Tibial nerve (tissue), 4 donors: ENCODE measurements at regions not wholly inside any gene's neighbourhood (a gene's known extent, or its start where the extent isn't known, plus 50 kb on each side); places are given as distances from the start of the nearest gene placed in this dataset.

ENCODE experiments used
- DNase-seq, 2 donors: peaks; one replicate each; pipeline ENCODE4 v3.0.0-alpha.2; 2019; ENCODE audit warnings: low spot score in 2 of 2
- H3K27ac ChIP-seq, 4 donors: fragments of 200-600 bp; sonication (generic) in 3 of 4; one replicate each; pipeline ENCODE4 v1.5.1; 2017 to 2019; ENCODE audit warnings: mild to moderate bottlenecking in 1 of 4
- H3K27me3 ChIP-seq, 2 donors: fragments of 200-600 bp; sonication (generic) in 1 of 2; one replicate each; pipeline versions ENCODE4 v1.5.1 to v1.6.0; 2017 to 2019
- H3K36me3 ChIP-seq, 3 donors: fragments of 200-600 bp; sonication (generic); one replicate each; pipeline ENCODE4 v1.5.1; 2018 to 2019
- H3K4me1 ChIP-seq, 4 donors: fragments of 200-600 bp; sonication (generic) in 3 of 4; one replicate each; pipeline ENCODE4 v1.5.1; 2017 to 2019
- H3K4me3 ChIP-seq, 4 donors: fragments of 200-600 bp; sonication (generic) in 3 of 4; one replicate each; pipeline ENCODE4 v1.5.1; 2017 to 2019; ENCODE audit warnings: mild to moderate bottlenecking in 1 of 4, moderate library complexity in 1 of 4
- H3K9me3 ChIP-seq, 4 donors: fragments of 200-600 bp; sonication (generic) in 3 of 4; one replicate each; pipeline ENCODE4 v1.5.1; 2017 to 2019
- CTCF ChIP-seq, 5 experiments: fragments of 200-600 bp in 3 of 5; fragments of 450-650 bp in 2 of 5; sonication (generic) in 3 of 5; IDR thresholded peaks; one replicate each; pipeline ENCODE4 v1.5.1; 2016 to 2019; ENCODE audit warnings: antibody characterized with exemption in 5 of 5, mild to moderate bottlenecking in 3 of 5, moderate library complexity in 2 of 5
- EP300 ChIP-seq, 2 donors: sonication (generic); formaldehyde crosslinking; IDR thresholded peaks; one replicate each; pipeline ENCODE4 v1.6.1; 2017; ENCODE audit warnings: antibody characterized with exemption in 2 of 2, mild to moderate bottlenecking in 1 of 2
- POLR2A ChIP-seq, 2 donors: fragments of 450-650 bp; IDR thresholded peaks; one replicate each; pipeline ENCODE4 v1.6.1; 2017; ENCODE audit warnings: antibody characterized with exemption in 2 of 2, mild to moderate bottlenecking in 2 of 2, moderate library complexity in 2 of 2
- WGBS, 2 donors: methylation state at CpG; one replicate each; pipeline ENCODE4 v1.1.5; 2018; 5-methylcytosine and 5-hydroxymethylcytosine counted together

- TF ChIP-seq POLR2A (IDR thresholded peaks at IDR 0.05) (no peak), CTCF (IDR thresholded peaks at IDR 0.05) (peak in 3 of 5 experiments; percentile 8 to 37 (median 33)), EP300 (IDR thresholded peaks at IDR 0.05) (no peak)
- no peaks in the 10 kb centered on the region for H3K36me3 ChIP-seq
- H3K27me3 ChIP-seq = no peaks in the 10 kb centered on the region
- WGBS, 2 donors = 76 to 80% methylated on average over 5 of the region's 5 CpGs
- no peak overlapping the region for H3K4me3 ChIP-seq
- H3K4me1 ChIP-seq = peaks cover 0 to 38% (median 21%) of the 10 kb centered on the region in 4 donors
- H3K9me3 ChIP-seq = no peaks in the 10 kb centered on the region
- DNase-seq = no peak
- no peak overlapping the region for H3K27ac ChIP-seq
Observed at GRCh38 chr15:62549345-62549970, 384.4 kb upstream of the C2CD4B start.

GRCh38 chr15:62550106-62550505 is 385.0 kb upstream of the C2CD4B start:
- Histone ChIP-seq H3K4me3 (no peak overlapping the region), H3K4me1 (peaks cover 0 to 32% (median 18%) of the 10 kb centered on the region in 4 donors), H3K9me3 (no peaks in the 10 kb centered on the region), H3K36me3 (no peaks in the 10 kb centered on the region), H3K27me3 (no peaks in the 10 kb centered on the region), H3K27ac (no peak overlapping the region)
- TF ChIP-seq POLR2A (IDR thresholded peaks at IDR 0.05) (no peak), CTCF (IDR thresholded peaks at IDR 0.05) (no peak), EP300 (IDR thresholded peaks at IDR 0.05) (no peak)
- WGBS, 2 donors = 57 to 67% methylated on average over 3 of the region's 3 CpGs
- DNase-seq = no peak

GRCh38 chr15:62552444-62552843 is 387.4 kb upstream of the C2CD4B start:
- Histone ChIP-seq H3K9me3 (no peaks in the 10 kb centered on the region), H3K27me3 (no peaks in the 10 kb centered on the region), H3K4me1 (peaks cover 0 to 8% (median 0%) of the 10 kb centered on the region in 4 donors), H3K27ac (no peak overlapping the region), H3K36me3 (no peaks in the 10 kb centered on the region), H3K4me3 (no peak overlapping the region)
- TF ChIP-seq EP300 (IDR thresholded peaks at IDR 0.05) (no peak), POLR2A (IDR thresholded peaks at IDR 0.05) (no peak), CTCF (IDR thresholded peaks at IDR 0.05) (no peak)
- no peak for DNase-seq

GRCh38 chr15:62553911-62554563 is 389.0 kb upstream of the C2CD4B start:
- DNase-seq = no peak
- no peaks in the 10 kb centered on the region for H3K36me3 ChIP-seq
- TF ChIP-seq CTCF (IDR thresholded peaks at IDR 0.05) (no peak), POLR2A (IDR thresholded peaks at IDR 0.05) (no peak), EP300 (IDR thresholded peaks at IDR 0.05) (no peak)
- no peak overlapping the region for H3K4me3 ChIP-seq
- WGBS, 2 donors = 79 to 82% methylated on average over 2 of the region's 2 CpGs
- no peaks in the 10 kb centered on the region for H3K27me3 ChIP-seq
- H3K27ac ChIP-seq = no peak overlapping the region
- H3K9me3 ChIP-seq = no peaks in the 10 kb centered on the region
- H3K4me1 ChIP-seq = peaks cover 0 to 18% (median 0%) of the 10 kb centered on the region in 4 donors

GRCh38 chr15:62558640-62559380 is 393.7 kb upstream of the C2CD4B start:
- no peak overlapping the region for H3K4me3 ChIP-seq
- no peaks in the 10 kb centered on the region for H3K9me3 ChIP-seq
- no peaks in the 10 kb centered on the region for H3K36me3 ChIP-seq
- peak overlapping the region; percentile 14 to 70 (median 37) for H3K27ac ChIP-seq
- H3K27me3 ChIP-seq = no peaks in the 10 kb centered on the region
- DNase-seq = peak in 1 of 2 donors; percentile 33
- 54 to 57% methylated on average over 8 of the region's 8 CpGs for WGBS, 2 donors
- peaks cover 0 to 29% (median 4%) of the 10 kb centered on the region in 4 donors for H3K4me1 ChIP-seq
- TF ChIP-seq POLR2A (IDR thresholded peaks at IDR 0.05) (no peak), EP300 (IDR thresholded peaks at IDR 0.05) (no peak), CTCF (IDR thresholded peaks at IDR 0.05) (no peak)
